ENCODE measurements at regions not wholly inside any gene's neighbourhood (a gene's known extent, or its start where the extent isn't known, plus 50 kb on each side); places are given as distances from the start of the nearest gene placed in this dataset.

DNA sequence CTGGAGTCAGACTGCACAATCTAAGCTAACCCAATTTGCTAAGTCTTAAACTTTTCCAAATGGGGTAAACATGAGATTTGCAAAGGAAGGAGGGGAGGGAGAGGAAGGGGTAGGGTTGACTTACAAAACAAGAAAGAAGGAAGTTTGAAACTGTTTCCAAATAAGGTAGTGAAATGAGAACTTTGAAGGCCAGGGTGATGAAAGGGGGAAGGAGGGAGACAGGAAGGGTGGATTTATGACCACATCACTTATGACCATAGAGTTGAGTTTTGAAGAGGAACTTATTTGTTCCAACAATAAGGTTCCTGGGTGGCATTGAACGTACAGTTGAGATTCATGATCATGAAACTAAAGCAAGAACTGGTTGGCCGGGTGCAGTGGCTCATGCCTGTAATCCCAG is 72.5 kb upstream of the DAPK1 start:
- H3K4me1 ChIP-seq (replicated peaks; ENCODE audit: insufficient read depth), result peaks cover 31% of the 10 kb centered on the region
- H3K79me2 ChIP-seq (ENCODE audit: low read depth), result no peaks in the 10 kb centered on the region
- ChIA-PET CTCF (no interaction called here), POLR2A (ENCODE audit: unreplicated experiment) (no interaction called here)
- TF ChIP-seq EZH2 (IDR thresholded peaks at IDR 0.05; ENCODE audit: low read depth), result no peak
- TF ChIP-seq, protein P1, sequence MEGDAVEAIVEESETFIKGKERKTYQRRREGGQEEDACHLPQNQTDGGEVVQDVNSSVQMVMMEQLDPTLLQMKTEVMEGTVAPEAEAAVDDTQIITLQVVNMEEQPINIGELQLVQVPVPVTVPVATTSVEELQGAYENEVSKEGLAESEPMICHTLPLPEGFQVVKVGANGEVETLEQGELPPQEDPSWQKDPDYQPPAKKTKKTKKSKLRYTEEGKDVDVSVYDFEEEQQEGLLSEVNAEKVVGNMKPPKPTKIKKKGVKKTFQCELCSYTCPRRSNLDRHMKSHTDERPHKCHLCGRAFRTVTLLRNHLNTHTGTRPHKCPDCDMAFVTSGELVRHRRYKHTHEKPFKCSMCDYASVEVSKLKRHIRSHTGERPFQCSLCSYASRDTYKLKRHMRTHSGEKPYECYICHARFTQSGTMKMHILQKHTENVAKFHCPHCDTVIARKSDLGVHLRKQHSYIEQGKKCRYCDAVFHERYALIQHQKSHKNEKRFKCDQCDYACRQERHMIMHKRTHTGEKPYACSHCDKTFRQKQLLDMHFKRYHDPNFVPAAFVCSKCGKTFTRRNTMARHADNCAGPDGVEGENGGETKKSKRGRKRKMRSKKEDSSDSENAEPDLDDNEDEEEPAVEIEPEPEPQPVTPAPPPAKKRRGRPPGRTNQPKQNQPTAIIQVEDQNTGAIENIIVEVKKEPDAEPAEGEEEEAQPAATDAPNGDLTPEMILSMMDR (conservative IDR thresholded peaks at IDR 0.05), result no peak
- H3K27me3 ChIP-seq (ENCODE audit: insufficient read depth, low read depth), result no peaks in the 10 kb centered on the region
- H3K27ac ChIP-seq, result no peak overlapping the region
- BruUV-seq (replicated peaks), result no TSS peak
- H3K9me3 ChIP-seq (ENCODE audit: insufficient read depth, low read depth), result peaks cover 14% of the 10 kb centered on the region
- H4K20me1 ChIP-seq (ENCODE audit: insufficient read depth), result no peaks in the 10 kb centered on the region
- H3K4me3 ChIP-seq, result no peak overlapping the region
- peaks cover 27% of the 10 kb centered on the region for H3F3A ChIP-seq (ENCODE audit: insufficient read depth, low read depth)
- H2AFZ ChIP-seq, result no peak overlapping the region
- no peaks in the 10 kb centered on the region for H3K9me2 ChIP-seq (ENCODE audit: insufficient read depth)
- H3K4me2 ChIP-seq, result no peak overlapping the region
- intact Hi-C loops (cut with micrococcal nuclease; ENCODE audit: unreplicated experiment), result loop anchor here (5.0 to 10.0 kb wide), 3 partner anchors 38 to 237 kb away; no protein-coding TSS in a partner anchor
- DNase-seq, result no peak
- H3K36me3 ChIP-seq (ENCODE audit: low read depth), result no peaks in the 10 kb centered on the region

DNA sequence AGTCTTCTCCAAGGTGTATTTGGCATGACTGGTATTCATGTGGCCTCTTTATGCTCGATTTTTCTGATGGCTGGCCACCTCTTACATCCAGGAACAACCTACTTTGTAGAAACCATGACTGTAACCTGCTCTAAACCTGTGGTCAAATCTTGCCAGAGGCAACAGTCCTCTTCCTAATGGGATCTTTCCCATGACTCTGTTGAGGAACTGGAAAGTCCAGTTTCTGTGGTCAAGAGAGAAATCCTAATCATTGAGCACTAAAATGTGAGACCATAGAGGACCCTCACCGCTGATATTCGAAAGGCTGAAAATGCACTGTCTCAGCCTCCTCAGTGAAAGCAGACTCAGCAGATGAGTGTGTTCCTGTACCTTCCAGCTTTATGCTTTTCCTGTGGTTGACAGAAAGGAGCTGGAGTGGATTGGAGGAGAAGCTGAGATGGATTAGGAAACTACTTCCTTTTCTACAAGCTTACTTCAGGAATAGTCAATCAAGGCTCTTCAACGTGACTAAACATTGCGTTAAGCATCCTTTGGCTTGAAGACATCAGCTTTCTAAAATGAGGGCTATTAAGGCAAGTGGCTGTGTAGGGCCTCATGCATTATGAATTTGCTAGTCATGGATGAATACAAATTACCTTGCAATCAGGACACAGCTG is 69.7 kb upstream of the DAPK1 start:
- peaks cover 14% of the 10 kb centered on the region for H3K9me3 ChIP-seq (ENCODE audit: insufficient read depth, low read depth)
- H3K9me2 ChIP-seq (ENCODE audit: insufficient read depth), result no peaks in the 10 kb centered on the region
- intact Hi-C loops (cut with micrococcal nuclease; ENCODE audit: unreplicated experiment), result loop anchor here (1.0 to 10.0 kb wide), 8 partner anchors 21 to 234 kb away; no protein-coding TSS in a partner anchor
- H3F3A ChIP-seq (ENCODE audit: insufficient read depth, low read depth), result peaks cover 27% of the 10 kb centered on the region
- H3K27me3 ChIP-seq (ENCODE audit: insufficient read depth, low read depth), result no peaks in the 10 kb centered on the region
- H3K4me1 ChIP-seq (replicated peaks; ENCODE audit: insufficient read depth), result peaks cover 31% of the 10 kb centered on the region
- H3K36me3 ChIP-seq (ENCODE audit: low read depth), result no peaks in the 10 kb centered on the region
- ChIA-PET CTCF (interaction anchor here (1.0 to 1.1 kb wide), 2 partner anchors 41 to 69 kb away, joined by 3 to 5 read pairs; partner anchors contain the start of gene DAPK1), POLR2A (ENCODE audit: unreplicated experiment) (interaction anchor here (0.6 to 1.0 kb wide), 4 partner anchors 54 to 1490 kb away, joined by 3 to 25 read pairs (median 4); partner anchors contain the start of gene DAPK1)
- peak overlapping the region; percentile 31 for H2AFZ ChIP-seq
- H3K27ac ChIP-seq, result peak overlapping the region; percentile 88
- peak overlapping the region; percentile 41 for H3K4me3 ChIP-seq
- H3K4me2 ChIP-seq, result peak overlapping the region; percentile 81
- H3K79me2 ChIP-seq (ENCODE audit: low read depth), result no peaks in the 10 kb centered on the region
- TF ChIP-seq EZH2 (IDR thresholded peaks at IDR 0.05; ENCODE audit: low read depth), result no peak
- TF ChIP-seq, protein P1 (conservative IDR thresholded peaks at IDR 0.05), result no peak
- no TSS peak for BruUV-seq (replicated peaks)
- peak; percentile 56 to 90 for DNase-seq
- no peaks in the 10 kb centered on the region for H4K20me1 ChIP-seq (ENCODE audit: insufficient read depth)

DNA sequence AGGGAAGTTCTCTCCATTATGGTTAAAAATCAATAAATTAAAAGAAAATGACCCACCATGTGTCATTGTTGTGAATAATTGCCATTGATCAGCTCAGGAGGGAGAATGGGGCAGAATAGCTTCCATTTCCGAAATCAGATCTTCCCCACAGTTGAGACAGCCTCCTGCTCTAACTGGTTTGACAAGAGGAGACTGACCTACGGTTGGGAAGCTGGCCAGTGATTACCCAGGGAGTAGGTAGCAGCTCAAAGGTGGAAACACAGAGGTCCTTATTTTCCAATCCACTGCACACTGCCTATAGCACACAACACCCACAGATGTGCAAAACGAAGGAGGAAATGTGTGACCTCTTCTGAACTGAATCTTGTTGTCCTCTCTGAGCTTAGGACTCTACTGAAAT is 69.0 kb upstream of the DAPK1 start:
- Histone ChIP-seq H3K9me3 (ENCODE audit: insufficient read depth, low read depth) (peaks cover 14% of the 10 kb centered on the region), H4K20me1 (ENCODE audit: insufficient read depth) (no peaks in the 10 kb centered on the region), H3K36me3 (ENCODE audit: low read depth) (no peaks in the 10 kb centered on the region), H3K4me3 (peak overlapping the region; percentile 41; the same call in 1 of the 2 replicates), H3K27me3 (ENCODE audit: insufficient read depth, low read depth) (no peaks in the 10 kb centered on the region), H3K4me1 (replicated peaks; ENCODE audit: insufficient read depth) (peaks cover 31% of the 10 kb centered on the region), H3K27ac (peak overlapping the region; percentile 88), H2AFZ (no peak overlapping the region), H3F3A (ENCODE audit: insufficient read depth, low read depth) (peaks cover 27% of the 10 kb centered on the region), H3K4me2 (peak overlapping the region; percentile 81), H3K9me2 (ENCODE audit: insufficient read depth) (no peaks in the 10 kb centered on the region), H3K79me2 (ENCODE audit: low read depth) (no peaks in the 10 kb centered on the region)
- CTCF ChIA-PET, result interaction anchor here (1.0 to 1.1 kb wide), 2 partner anchors 42 to 69 kb away, joined by 3 to 5 read pairs; partner anchors contain the start of gene DAPK1
- intact Hi-C loops (cut with micrococcal nuclease; ENCODE audit: unreplicated experiment), result loop anchor here (2.0 to 10.0 kb wide), 7 partner anchors 22 to 234 kb away; no protein-coding TSS in a partner anchor
- BruUV-seq (replicated peaks), result no TSS peak
- DNase-seq, result peak; percentile 71 to 93
- POLR2A ChIA-PET (ENCODE audit: unreplicated experiment), result interaction anchor here (0.6 to 1.0 kb wide), 4 partner anchors 8 to 1491 kb away, joined by 3 to 6 read pairs (median 4); partner anchors contain the start of gene DAPK1
- TF ChIP-seq, protein P1 (conservative IDR thresholded peaks at IDR 0.05), result no peak
- no peak for TF ChIP-seq EZH2 (IDR thresholded peaks at IDR 0.05; ENCODE audit: low read depth)
